Mucosa of descending colon (tissue), 3 donors: ENCODE measurements at regions not wholly inside any gene's neighbourhood (a gene's known extent, or its start where the extent isn't known, plus 50 kb on each side); places are given as distances from the start of the nearest gene placed in this dataset.

Source experiments
- ATAC-seq: fragments of 200-7000 bp; cut with Tn5 transposase; one replicate; pipeline ENCODE4 v1.9.1; 2020; ENCODE audit warnings: mild to moderate bottlenecking, moderate library complexity
- DNase-seq, 3 donors: peaks; one replicate each; pipeline ENCODE4 v3.0.0-alpha.2; 2020
- H3K36me3 ChIP-seq: fragments of 200-600 bp; one replicate; pipeline ENCODE4 v1.8.0; 2021; ENCODE audit warnings: low read depth, mild to moderate bottlenecking
- H3K4me1 ChIP-seq: fragments of 200-600 bp; one replicate; pipeline ENCODE4 v1.8.0; 2021; ENCODE audit warnings: low read depth, mild to moderate bottlenecking
- H3K4me3 ChIP-seq: fragments of 200-600 bp; one replicate; pipeline ENCODE4 v1.8.0; 2021; ENCODE audit warnings: mild to moderate bottlenecking
- H3K9me3 ChIP-seq: fragments of 200-600 bp; one replicate; pipeline ENCODE4 v1.8.0; 2021; ENCODE audit warnings: mild to moderate bottlenecking
- CTCF ChIP-seq: fragments of 200-600 bp; IDR thresholded peaks from one replicate; pipeline ENCODE4 v1.8.0; 2022; ENCODE audit warnings: antibody characterized with exemption, mild to moderate bottlenecking
- intact Hi-C, 2 donors: fragments of 100-400 bp; cut with DNase I in 1 of 2; cut with micrococcal nuclease in 1 of 2; formaldehyde crosslinking; loops; one replicate each; pipeline versions ENCODE4 v1.11.0 to v1.11.1; 2022; cut with DNase I, micrococcal nuclease
- donor health status: DM: no; HTN: no; CAD: no; lungs with moderate emphysema.
- donor health status: DM: no; HTN: no; CAD: no.
- donor health status: DM: no; HTN: yes; CAD: no.

- TF ChIP-seq CTCF: no peak
- ATAC-seq: no peak
- intact Hi-C loops: no loop called here
- H3K4me3 ChIP-seq: no peak overlapping the region
- no peak for DNase-seq
- no peaks in the 10 kb centered on the region for H3K4me1 ChIP-seq
- no peaks in the 10 kb centered on the region for H3K36me3 ChIP-seq
- no peaks in the 10 kb centered on the region for H3K9me3 ChIP-seq
Measured at GRCh38 chr12:112574896-112575558, 156.3 kb downstream of the PTPN11 start.

- ATAC-seq: no peak
- Histone ChIP-seq H3K36me3 (no peaks in the 10 kb centered on the region), H3K4me3 (no peak overlapping the region), H3K9me3 (no peaks in the 10 kb centered on the region), H3K4me1 (no peaks in the 10 kb centered on the region)
- TF ChIP-seq CTCF: no peak
- intact Hi-C loops: no loop called here
- no peak for DNase-seq
Measured at GRCh38 chr12:112575559-112576067, 156.9 kb downstream of the PTPN11 start.

GRCh38 chr12:112577473-112578329 is 159.0 kb downstream of the PTPN11 start:
- TF ChIP-seq CTCF: no peak
- DNase-seq (no peak), ATAC-seq (no peak)
- no peaks in the 10 kb centered on the region for H3K9me3 ChIP-seq
- no peaks in the 10 kb centered on the region for H3K4me1 ChIP-seq
- no peaks in the 10 kb centered on the region for H3K36me3 ChIP-seq
- intact Hi-C loops: no loop called here
- H3K4me3 ChIP-seq: no peak overlapping the region

GRCh38 chr12:112584266-112584722 is 165.5 kb downstream of the PTPN11 start:
- intact Hi-C loops: no loop called here
- TF ChIP-seq CTCF: no peak
- ATAC-seq: no peak
- Histone ChIP-seq H3K4me3 (no peak overlapping the region), H3K9me3 (no peaks in the 10 kb centered on the region), H3K4me1 (no peaks in the 10 kb centered on the region), H3K36me3 (no peaks in the 10 kb centered on the region)
- no peak for DNase-seq

- no peak overlapping the region for H3K4me3 ChIP-seq
- intact Hi-C loops: no loop called here
- no peaks in the 10 kb centered on the region for H3K9me3 ChIP-seq
- H3K36me3 ChIP-seq: no peaks in the 10 kb centered on the region
- ATAC-seq (no peak), DNase-seq (no peak)
- TF ChIP-seq CTCF: no peak
- no peaks in the 10 kb centered on the region for H3K4me1 ChIP-seq
Measured at GRCh38 chr12:112586148-112586783, 167.5 kb downstream of the PTPN11 start.
